RWPE2 (cell line): ENCODE measurements at regions not wholly inside any gene's neighbourhood (a gene's known extent, or its start where the extent isn't known, plus 50 kb on each side); places are given as distances from the start of the nearest gene placed in this dataset.
A peak's percentile ranks its signal among the peaks of the same experiment; 100 is the strongest.

Source experiments
- ATAC-seq: fragments of 200-7000 bp; cut with Tn5 transposase; 3 replicates; pipeline ENCODE4 v1.9.1; 2021; ENCODE audit warnings: low read depth
- DNase-seq: peaks from one replicate; pipeline ENCODE4 v3.0.0-alpha.2; 2020; ENCODE audit warnings: low spot score
- H3K27ac ChIP-seq: fragments of 450-650 bp; 2 replicates; pipeline ENCODE4 v1.5.1; 2017; ENCODE audit warnings: mild to moderate bottlenecking; ENCODE audit not compliant: poor library complexity, severe bottlenecking
- H3K27me3 ChIP-seq: fragments of 250-450 bp; sonication (Bioruptor Pico); 2 replicates; pipeline ENCODE4 v1.5.1; 2021; ENCODE audit warnings: mild to moderate bottlenecking, moderate library complexity; ENCODE audit not compliant: insufficient read depth, poor library complexity, severe bottlenecking
- H3K36me3 ChIP-seq: fragments of 250-450 bp; sonication (Bioruptor Pico); 2 replicates; pipeline ENCODE4 v1.5.1; 2020; ENCODE audit warnings: low read depth, mild to moderate bottlenecking, moderate library complexity
- H3K4me1 ChIP-seq: fragments of 250-450 bp; sonication (Bioruptor Pico); 2 replicates; pipeline ENCODE4 v1.5.1; 2021; ENCODE audit warnings: mild to moderate bottlenecking, moderate library complexity; ENCODE audit not compliant: insufficient read depth, poor library complexity, severe bottlenecking
- H3K4me3 ChIP-seq: fragments of 250-450 bp; sonication (Bioruptor Pico); 2 replicates; pipeline ENCODE4 v1.5.1; 2021; ENCODE audit warnings: mild to moderate bottlenecking, moderate library complexity; ENCODE audit not compliant: severe bottlenecking
- H3K9me3 ChIP-seq: fragments of 250-450 bp; sonication (Bioruptor Pico); 2 replicates; pipeline ENCODE4 v1.5.1; 2021; ENCODE audit warnings: mild to moderate bottlenecking, moderate library complexity; ENCODE audit not compliant: severe bottlenecking
- CTCF ChIP-seq: fragments of 450-650 bp; IDR thresholded peaks from one replicate; pipeline ENCODE4 v1.5.1; 2017; ENCODE audit warnings: mild to moderate bottlenecking, moderate library complexity; ENCODE audit not compliant: poor library complexity, severe bottlenecking

- Histone ChIP-seq H3K27ac (no peak overlapping the region), H3K27me3 (no peaks in the 10 kb centered on the region), H3K9me3 (no peaks in the 10 kb centered on the region), H3K4me3 (no peak overlapping the region), H3K36me3 (no peaks in the 10 kb centered on the region), H3K4me1 (peaks cover 23% of the 10 kb centered on the region)
- no peak for ATAC-seq
- no peak for TF ChIP-seq CTCF
- no peak for DNase-seq
These were observed 451.0 kb downstream of the MEIS1 start for GRCh38 chr2:66885775-66886383.

- no peak for TF ChIP-seq CTCF
- Histone ChIP-seq H3K9me3 (no peaks in the 10 kb centered on the region), H3K4me3 (no peak overlapping the region), H3K36me3 (no peaks in the 10 kb centered on the region), H3K27ac (peak overlapping the region; percentile 88), H3K27me3 (no peaks in the 10 kb centered on the region), H3K4me1 (peaks cover 23% of the 10 kb centered on the region)
- no peak for DNase-seq
- ATAC-seq = no peak
These were observed 453.3 kb downstream of the MEIS1 start for GRCh38 chr2:66888246-66888645.

GRCh38 chr2:66888791-66889631 is 454.1 kb downstream of the MEIS1 start:
- DNase-seq (peak; percentile 66), ATAC-seq (peak; percentile 82)
- Histone ChIP-seq H3K36me3 (no peaks in the 10 kb centered on the region), H3K9me3 (no peaks in the 10 kb centered on the region), H3K27ac (peak overlapping the region; percentile 88), H3K4me3 (no peak overlapping the region), H3K4me1 (peaks cover 23% of the 10 kb centered on the region), H3K27me3 (no peaks in the 10 kb centered on the region)
- TF ChIP-seq CTCF = peak; percentile 8

GRCh38 chr2:66889632-66889882 is 454.6 kb downstream of the MEIS1 start:
- TF ChIP-seq CTCF = no peak
- Histone ChIP-seq H3K9me3 (no peaks in the 10 kb centered on the region), H3K4me1 (peaks cover 23% of the 10 kb centered on the region), H3K27me3 (no peaks in the 10 kb centered on the region), H3K4me3 (no peak overlapping the region), H3K27ac (peak overlapping the region; percentile 88), H3K36me3 (no peaks in the 10 kb centered on the region)
- DNase-seq = no peak
- ATAC-seq = no peak; the same call in 2 of the 3 replicates
